ENCODE measurements at regions not wholly inside any gene's neighbourhood (a gene's known extent, or its start where the extent isn't known, plus 50 kb on each side); places are given as distances from the start of the nearest gene placed in this dataset.

GRCh38 chr2:13066676-13067075, 349.9 kb downstream of the TRIB2 start:
- no peak overlapping the region for H3K4me3 Mint-ChIP-seq
- H2BK5ac ChIP-seq (ENCODE audit: insufficient read length, low read length): no peak overlapping the region
- no peak overlapping the region for H4K8ac ChIP-seq (replicated peaks; ENCODE audit: insufficient read length, low read depth, low read length)
- no peaks in the 10 kb centered on the region for H4K20me1 ChIP-seq (ENCODE audit: control insufficient read depth, insufficient read depth, insufficient read length)
- no peak overlapping the region for H2BK120ac ChIP-seq (ENCODE audit: low read depth, low read length, poor library complexity, severe bottlenecking)
- no peak overlapping the region for H2BK20ac ChIP-seq (ENCODE audit: low read depth, low read length, poor library complexity, severe bottlenecking)
- no peak overlapping the region for H2AFZ ChIP-seq (ENCODE audit: low read length)
- H2AK5ac ChIP-seq (ENCODE audit: insufficient read length, low read length): no peak overlapping the region
- no peak for TF ChIP-seq CTCF (conservative IDR thresholded peaks at IDR 0.05)
- no peaks in the 10 kb centered on the region for H3K23me2 ChIP-seq (ENCODE audit: insufficient read length, low read depth, low read length, poor library complexity, severe bottlenecking)
- H3K27me3 ChIP-seq (ENCODE audit: insufficient read depth, low read length): no peaks in the 10 kb centered on the region
- H3K14ac ChIP-seq (ENCODE audit: insufficient read depth, low read length): no peak overlapping the region
- no peak overlapping the region for H4K91ac ChIP-seq (ENCODE audit: insufficient read length, low read depth, low read length)
- no peaks in the 10 kb centered on the region for H3K79me1 ChIP-seq (ENCODE audit: insufficient read depth, low read depth, low read length, poor library complexity, severe bottlenecking)
- no peak overlapping the region for H2BK15ac ChIP-seq (ENCODE audit: low read depth, low read length)
- H3K4me1 ChIP-seq (ENCODE audit: insufficient read depth, low read length): no peaks in the 10 kb centered on the region
- H3K4me2 ChIP-seq (ENCODE audit: insufficient read depth, insufficient read length, low read length): no peak overlapping the region
- no peaks in the 10 kb centered on the region for H3K9me3 ChIP-seq (ENCODE audit: control insufficient read depth, low read depth, low read length)
- DNase-seq: no peak
- no peaks in the 10 kb centered on the region for H3K4me1 Mint-ChIP-seq
- WGBS (ENCODE audit: extremely low coverage, insufficient read length, low lambda C conversion rate): no CpG with 5 or more reads among the region's 1 CpG
- H3K18ac ChIP-seq (ENCODE audit: insufficient read length, low read depth, low read length): no peak overlapping the region
- H2BK12ac ChIP-seq (ENCODE audit: insufficient read length, low read depth, low read length): no peak overlapping the region
- no peak overlapping the region for H3K56ac ChIP-seq (ENCODE audit: insufficient read length, low read depth, low read length)
- no peak overlapping the region for H3K23ac ChIP-seq (ENCODE audit: insufficient read length, low read depth, low read length)
- H3K9me3 Mint-ChIP-seq: no peaks in the 10 kb centered on the region
- H3K27me3 Mint-ChIP-seq (ENCODE audit: low read depth): no peaks in the 10 kb centered on the region
- no peak overlapping the region for H3K27ac ChIP-seq (ENCODE audit: insufficient read length, low read depth, low read length)
- no peak overlapping the region for H3K9ac ChIP-seq (ENCODE audit: extremely low read depth, insufficient read length, low read length)
- no peak overlapping the region for H3K4ac ChIP-seq (ENCODE audit: low read depth, low read length)
- H3K27ac Mint-ChIP-seq: no peak overlapping the region
- no peak overlapping the region for H3T11ph ChIP-seq (ENCODE audit: low read length)
- H4K5ac ChIP-seq (ENCODE audit: insufficient read length, low read depth, low read length): no peak overlapping the region
- H3K79me2 ChIP-seq (ENCODE audit: insufficient read depth, low read length): no peaks in the 10 kb centered on the region
- H3K36me3 Mint-ChIP-seq (ENCODE audit: insufficient read depth in 1 of 3, low read depth in 3 of 3): no peaks in the 10 kb centered on the region
